Nephron progenitor cell (in vitro differentiated cells): ENCODE measurements at regions not wholly inside any gene's neighbourhood (a gene's known extent, or its start where the extent isn't known, plus 50 kb on each side); places are given as distances from the start of the nearest gene placed in this dataset.

Source experiments
- DNase-seq: peaks from one replicate; pipeline ENCODE4 v3.0.0; 2021
- H3K27ac Mint-ChIP-seq: 2 replicates; pipeline ENCODE4 v1.8.0; 2021; ENCODE audit warnings: mild to moderate bottlenecking, moderate library complexity, mixed read lengths
- H3K27me3 Mint-ChIP-seq: 2 replicates; pipeline ENCODE4 v1.8.0; 2021; ENCODE audit warnings: mild to moderate bottlenecking, low read depth, mixed read lengths; ENCODE audit not compliant: poor library complexity
- H3K36me3 Mint-ChIP-seq: 2 replicates; pipeline ENCODE4 v1.8.0; 2021; ENCODE audit warnings: low read depth, mixed read lengths
- H3K4me1 Mint-ChIP-seq: 2 replicates; pipeline ENCODE4 v1.8.0; 2021; ENCODE audit warnings: mixed read lengths
- H3K4me3 Mint-ChIP-seq: 2 replicates; pipeline ENCODE4 v1.8.0; 2021; ENCODE audit warnings: mild to moderate bottlenecking, moderate library complexity, mixed read lengths
- H3K9me3 Mint-ChIP-seq: 2 replicates; pipeline ENCODE4 v1.8.0; 2021; ENCODE audit warnings: mild to moderate bottlenecking, moderate library complexity, mixed read lengths
- CTCF ChIP-seq: fragments of 200-600 bp; sonication (generic); IDR thresholded peaks from 2 replicates; pipeline ENCODE4 v1.5.0; 2021; ENCODE audit warnings: antibody characterized with exemption

- DNase-seq = no peak
- TF ChIP-seq CTCF = no peak
- Mint-ChIP-seq H3K27me3 (peaks cover 9% of the 10 kb centered on the region), H3K36me3 (no peaks in the 10 kb centered on the region), H3K9me3 (no peaks in the 10 kb centered on the region), H3K27ac (no peak overlapping the region), H3K4me3 (no peak overlapping the region), H3K4me1 (peaks cover 22% of the 10 kb centered on the region)
Observed at GRCh38 chr16:88320947-88321634, 61.7 kb upstream of the ZNF469 start.

GRCh38 chr16:88321635-88322499 lies 60.9 kb upstream of the ZNF469 start:
- H3K27ac Mint-ChIP-seq = no peak overlapping the region
- peaks cover 26% of the 10 kb centered on the region for H3K4me1 Mint-ChIP-seq
- peaks cover 11% of the 10 kb centered on the region for H3K27me3 Mint-ChIP-seq
- H3K4me3 Mint-ChIP-seq = no peak overlapping the region
- H3K36me3 Mint-ChIP-seq = no peaks in the 10 kb centered on the region
- no peaks in the 10 kb centered on the region for H3K9me3 Mint-ChIP-seq
- no peak for TF ChIP-seq CTCF
- no peak for DNase-seq

- TF ChIP-seq CTCF = no peak
- no peak for DNase-seq
- peaks cover 20% of the 10 kb centered on the region for H3K4me1 Mint-ChIP-seq
- H3K9me3 Mint-ChIP-seq = no peaks in the 10 kb centered on the region
- peaks cover 11% of the 10 kb centered on the region for H3K27me3 Mint-ChIP-seq
- no peak overlapping the region for H3K27ac Mint-ChIP-seq
- no peak overlapping the region for H3K4me3 Mint-ChIP-seq
- H3K36me3 Mint-ChIP-seq = no peaks in the 10 kb centered on the region
Observed at GRCh38 chr16:88322500-88322970, 60.2 kb upstream of the ZNF469 start.

- Mint-ChIP-seq H3K36me3 (no peaks in the 10 kb centered on the region), H3K4me1 (peaks cover 20% of the 10 kb centered on the region)
Observed at GRCh38 chr16:88323041-88323440, 59.7 kb upstream of the ZNF469 start.

GRCh38 chr16:88323546-88324330 lies 59.0 kb upstream of the ZNF469 start:
- no peak for DNase-seq
- TF ChIP-seq CTCF = no peak
- Mint-ChIP-seq H3K4me3 (no peak overlapping the region), H3K27me3 (peaks cover 11% of the 10 kb centered on the region), H3K27ac (no peak overlapping the region), H3K4me1 (peaks cover 20% of the 10 kb centered on the region), H3K36me3 (no peaks in the 10 kb centered on the region), H3K9me3 (no peaks in the 10 kb centered on the region)

More at GRCh38 chr16:88323041-88323440, 59.7 kb upstream of the ZNF469 start:
- DNase-seq = no peak
- no peak for TF ChIP-seq CTCF
- peaks cover 11% of the 10 kb centered on the region for H3K27me3 Mint-ChIP-seq
- H3K9me3 Mint-ChIP-seq = no peaks in the 10 kb centered on the region
- no peak overlapping the region for H3K27ac Mint-ChIP-seq
- no peak overlapping the region for H3K4me3 Mint-ChIP-seq
